ENCODE measurements at regions not wholly inside any gene's neighbourhood (a gene's known extent, or its start where the extent isn't known, plus 50 kb on each side); places are given as distances from the start of the nearest gene placed in this dataset.

- no peak overlapping the region for H3K4me3 ChIP-seq (replicated peaks in 1 of 3)
- intact Hi-C loops (cut with DNase I), result no loop called here
- DNase-seq, result no peak
- no peak for TF ChIP-seq POLR2A (IDR thresholded peaks at IDR 0.05)
- TF ChIP-seq, protein P1, sequence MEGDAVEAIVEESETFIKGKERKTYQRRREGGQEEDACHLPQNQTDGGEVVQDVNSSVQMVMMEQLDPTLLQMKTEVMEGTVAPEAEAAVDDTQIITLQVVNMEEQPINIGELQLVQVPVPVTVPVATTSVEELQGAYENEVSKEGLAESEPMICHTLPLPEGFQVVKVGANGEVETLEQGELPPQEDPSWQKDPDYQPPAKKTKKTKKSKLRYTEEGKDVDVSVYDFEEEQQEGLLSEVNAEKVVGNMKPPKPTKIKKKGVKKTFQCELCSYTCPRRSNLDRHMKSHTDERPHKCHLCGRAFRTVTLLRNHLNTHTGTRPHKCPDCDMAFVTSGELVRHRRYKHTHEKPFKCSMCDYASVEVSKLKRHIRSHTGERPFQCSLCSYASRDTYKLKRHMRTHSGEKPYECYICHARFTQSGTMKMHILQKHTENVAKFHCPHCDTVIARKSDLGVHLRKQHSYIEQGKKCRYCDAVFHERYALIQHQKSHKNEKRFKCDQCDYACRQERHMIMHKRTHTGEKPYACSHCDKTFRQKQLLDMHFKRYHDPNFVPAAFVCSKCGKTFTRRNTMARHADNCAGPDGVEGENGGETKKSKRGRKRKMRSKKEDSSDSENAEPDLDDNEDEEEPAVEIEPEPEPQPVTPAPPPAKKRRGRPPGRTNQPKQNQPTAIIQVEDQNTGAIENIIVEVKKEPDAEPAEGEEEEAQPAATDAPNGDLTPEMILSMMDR (IDR thresholded peaks at IDR 0.05), result no peak
- 72 to 79% methylated on average over 3 of the region's 3 CpGs for WGBS, 2 donors
- no peaks in the 10 kb centered on the region for H3K4me1 ChIP-seq
- H3K36me3 ChIP-seq, result no peaks in the 10 kb centered on the region
- no peaks in the 10 kb centered on the region for H3K9me3 ChIP-seq
- H3K27me3 ChIP-seq, result no peaks in the 10 kb centered on the region
- H3K27ac ChIP-seq, result no peak overlapping the region
Measured at GRCh38 chr3:5811016-5811415, 623.5 kb downstream of the EDEM1 start.

DNA sequence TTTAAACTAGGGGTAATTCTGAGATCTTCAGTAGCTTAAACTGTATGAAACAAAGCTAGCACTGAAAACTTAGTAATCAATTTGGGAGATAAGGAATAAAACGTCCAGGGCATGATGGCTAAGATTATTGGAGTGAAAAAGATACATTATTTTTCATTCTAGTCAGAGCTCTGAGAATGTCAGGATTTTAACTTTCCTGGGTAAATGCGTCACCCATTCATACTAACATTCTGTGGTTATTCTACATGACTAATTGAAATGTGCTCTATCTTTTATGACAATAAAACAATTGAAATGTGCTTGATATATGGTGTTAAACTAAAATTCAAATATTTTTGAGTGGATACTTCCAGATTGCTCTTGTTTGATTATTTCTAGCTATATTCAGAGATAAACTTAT lies 626.0 kb downstream of the EDEM1 start:
- TF ChIP-seq POLR2A (IDR thresholded peaks at IDR 0.05), result no peak
- TF ChIP-seq, protein P1 (IDR thresholded peaks at IDR 0.05), result no peak
- H3K27me3 ChIP-seq, result no peaks in the 10 kb centered on the region
- no peak overlapping the region for H3K4me3 ChIP-seq (replicated peaks in 1 of 3)
- intact Hi-C loops (cut with DNase I), result no loop called here
- no peaks in the 10 kb centered on the region for H3K4me1 ChIP-seq
- WGBS, 2 donors, result 72 to 76% methylated on average over 2 of the region's 2 CpGs
- no peak overlapping the region for H3K27ac ChIP-seq
- no peaks in the 10 kb centered on the region for H3K36me3 ChIP-seq
- DNase-seq, result no peak
- H3K9me3 ChIP-seq, result no peaks in the 10 kb centered on the region

DNA sequence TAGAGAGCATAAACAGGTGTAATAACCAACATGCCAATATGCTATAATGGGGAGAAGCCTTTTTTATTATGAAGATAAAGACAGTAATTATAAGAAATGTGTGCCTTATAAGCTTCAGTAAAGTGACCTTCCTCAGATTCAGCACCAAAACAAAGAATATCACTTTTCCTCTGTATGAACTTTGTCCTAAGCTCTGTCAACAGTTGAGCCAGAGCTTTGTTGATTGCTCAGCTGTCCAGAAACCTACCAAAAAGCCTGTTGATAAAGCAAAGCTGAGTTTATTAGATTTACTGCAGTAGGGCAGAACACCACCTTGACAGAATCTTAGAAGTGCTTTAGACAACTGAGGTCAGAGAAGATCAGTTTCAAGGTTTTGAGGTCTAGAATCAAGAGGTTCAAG lies 635.3 kb downstream of the EDEM1 start:
- H3K27ac ChIP-seq, result no peak overlapping the region
- TF ChIP-seq, protein P1 (IDR thresholded peaks at IDR 0.05), result no peak
- TF ChIP-seq POLR2A (IDR thresholded peaks at IDR 0.05), result no peak
- no peaks in the 10 kb centered on the region for H3K27me3 ChIP-seq
- H3K4me1 ChIP-seq, result no peaks in the 10 kb centered on the region
- intact Hi-C loops (cut with DNase I), result no loop called here
- no peak for DNase-seq
- H3K36me3 ChIP-seq, result no peaks in the 10 kb centered on the region
- H3K4me3 ChIP-seq (replicated peaks in 1 of 3), result no peak overlapping the region
- H3K9me3 ChIP-seq, result no peaks in the 10 kb centered on the region

DNA sequence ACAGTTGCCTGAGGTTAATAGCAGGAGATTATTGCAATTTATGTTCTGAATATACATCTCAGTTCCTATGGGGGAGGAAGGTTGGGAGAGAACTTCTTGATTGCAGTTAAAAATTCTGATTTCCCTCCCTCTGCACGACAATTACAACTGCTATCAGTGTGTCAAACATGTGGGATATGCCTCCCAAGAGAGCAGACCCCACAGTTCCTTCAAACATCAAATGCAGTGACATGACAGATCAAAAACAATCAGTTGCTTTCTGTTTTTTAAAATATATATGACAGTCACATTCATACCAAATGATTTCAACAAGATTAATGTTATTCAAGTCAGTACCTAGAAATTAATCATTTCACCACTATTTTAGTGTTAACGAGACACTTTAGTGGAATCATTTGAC lies 639.0 kb downstream of the EDEM1 start:
- DNase-seq, result no peak
- 70 to 76% methylated on average over 2 of the region's 2 CpGs for WGBS, 2 donors
- H3K4me3 ChIP-seq (replicated peaks in 1 of 3), result no peak overlapping the region
- no peaks in the 10 kb centered on the region for H3K9me3 ChIP-seq
- no peaks in the 10 kb centered on the region for H3K4me1 ChIP-seq
- no peak overlapping the region for H3K27ac ChIP-seq
- no peak for TF ChIP-seq POLR2A (IDR thresholded peaks at IDR 0.05)
- TF ChIP-seq, protein P1 (IDR thresholded peaks at IDR 0.05), result no peak
- intact Hi-C loops (cut with DNase I), result no loop called here
- no peaks in the 10 kb centered on the region for H3K36me3 ChIP-seq
- H3K27me3 ChIP-seq, result no peaks in the 10 kb centered on the region

- DNase-seq, result no peak
- Histone ChIP-seq H3K27me3 (no peaks in the 10 kb centered on the region), H3K27ac (no peak overlapping the region), H3K9me3 (no peaks in the 10 kb centered on the region), H3K36me3 (no peaks in the 10 kb centered on the region), H3K4me1 (no peaks in the 10 kb centered on the region), H3K4me3 (replicated peaks in 1 of 3) (no peak overlapping the region)
- intact Hi-C loops (cut with DNase I), result no loop called here
- TF ChIP-seq, protein P1 (IDR thresholded peaks at IDR 0.05), result no peak
- no peak for TF ChIP-seq POLR2A (IDR thresholded peaks at IDR 0.05)
- WGBS, 2 donors, result 84 to 86% methylated on average over 2 of the region's 2 CpGs
Measured at GRCh38 chr3:5828251-5828650, 640.7 kb downstream of the EDEM1 start.
